HG03060 (cell line): ENCODE measurements at regions not wholly inside any gene's neighbourhood (a gene's known extent, or its start where the extent isn't known, plus 50 kb on each side); places are given as distances from the start of the nearest gene placed in this dataset.
"Not testable (repeated sequence)": the region's sequence is repeated elsewhere in the genome, so short reads cannot be mapped to it uniquely, and the experiment has no call there.

Experiments
- ATAC-seq: cut with Tn5 transposase; IDR thresholded peaks from one replicate; pipeline ENCODE4 v1.9.1; 2021; ENCODE audit warnings: low read depth, moderate number of reproducible peaks; ENCODE audit not compliant: unreplicated experiment

GRCh38 chr18:39311111-39311712 lies 1745.6 kb upstream of the CELF4 start:
- no peak for ATAC-seq

- not testable (repeated sequence) for ATAC-seq
Measured at GRCh38 chr18:39308931-39309521, 1743.4 kb upstream of the CELF4 start.

DNA sequence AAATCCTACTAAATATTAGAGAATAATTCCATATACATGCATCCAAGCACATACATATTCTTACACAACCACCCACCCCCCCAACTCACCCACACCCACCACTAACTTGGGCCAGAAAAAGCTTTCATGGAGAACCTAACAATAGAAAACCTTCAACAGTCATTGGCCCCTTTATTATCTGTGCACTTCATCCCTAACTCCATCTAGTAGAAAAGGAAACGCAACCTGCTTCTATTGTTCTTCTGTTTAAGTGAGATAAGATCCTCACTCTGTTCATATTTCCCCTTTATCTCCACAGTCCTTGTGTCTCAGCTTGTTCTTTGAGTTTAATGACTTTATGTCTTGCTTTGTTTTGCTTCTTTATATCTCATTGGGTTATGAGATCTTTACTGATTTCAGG lies 1740.2 kb upstream of the CELF4 start:
- no peak for ATAC-seq

DNA sequence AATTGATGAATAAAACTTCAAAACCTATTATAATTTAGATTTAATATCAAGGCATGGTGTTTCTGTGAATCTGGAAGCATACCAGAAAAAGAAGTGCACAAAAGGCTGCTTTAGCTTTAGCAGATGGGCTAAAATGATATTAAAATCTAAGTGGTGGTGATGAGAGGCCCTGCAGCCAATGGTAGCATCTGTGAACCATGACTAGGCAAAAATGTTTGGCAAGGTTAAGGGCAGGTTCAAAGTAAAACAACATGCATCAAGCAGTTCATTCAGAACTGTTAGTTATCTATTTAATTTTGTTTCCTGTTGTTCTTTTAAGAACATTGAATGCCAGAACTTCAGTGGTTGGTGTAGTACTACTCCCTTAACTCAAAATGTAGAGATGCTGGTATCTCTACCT lies 1736.9 kb upstream of the CELF4 start:
- no peak for ATAC-seq

DNA sequence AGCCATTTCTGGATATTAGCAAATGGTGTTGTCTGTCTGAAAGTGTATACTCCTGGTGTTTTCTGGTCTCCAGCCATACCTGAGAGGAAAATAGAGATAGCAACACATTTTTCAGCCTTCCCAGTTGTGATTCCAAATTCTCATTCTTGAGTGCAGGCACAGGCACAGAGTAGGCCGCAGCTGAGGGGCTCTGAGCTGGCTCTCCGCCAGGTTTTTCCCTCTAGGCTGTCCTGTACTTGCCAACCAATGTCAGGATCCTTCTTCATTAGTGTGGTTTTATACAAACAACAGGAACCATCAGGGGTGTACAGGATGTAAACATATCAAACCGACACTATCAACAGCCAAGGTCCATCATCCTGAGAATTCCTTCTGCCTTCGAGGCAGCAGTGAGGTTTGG lies 1733.6 kb upstream of the CELF4 start:
- no peak for ATAC-seq

DNA sequence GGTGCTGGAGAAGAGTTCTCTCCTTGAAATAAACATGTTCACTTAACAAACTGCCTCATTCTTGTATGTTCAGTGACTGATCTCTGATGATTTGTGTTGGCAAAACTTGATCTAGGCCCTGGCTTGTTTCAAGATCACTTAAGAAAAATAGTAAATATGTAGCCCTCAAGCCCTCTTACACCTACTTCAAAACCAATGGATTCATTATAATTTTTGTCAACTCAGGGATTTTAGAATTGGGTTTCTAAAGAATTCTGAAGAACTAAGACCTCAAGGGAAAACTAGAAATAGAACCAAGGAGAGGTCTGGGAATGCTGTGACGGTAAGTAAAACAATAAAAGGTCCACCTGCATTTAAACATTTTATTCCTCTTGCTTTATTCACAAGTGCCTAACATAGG lies 1731.6 kb upstream of the CELF4 start:
- no peak for ATAC-seq

DNA sequence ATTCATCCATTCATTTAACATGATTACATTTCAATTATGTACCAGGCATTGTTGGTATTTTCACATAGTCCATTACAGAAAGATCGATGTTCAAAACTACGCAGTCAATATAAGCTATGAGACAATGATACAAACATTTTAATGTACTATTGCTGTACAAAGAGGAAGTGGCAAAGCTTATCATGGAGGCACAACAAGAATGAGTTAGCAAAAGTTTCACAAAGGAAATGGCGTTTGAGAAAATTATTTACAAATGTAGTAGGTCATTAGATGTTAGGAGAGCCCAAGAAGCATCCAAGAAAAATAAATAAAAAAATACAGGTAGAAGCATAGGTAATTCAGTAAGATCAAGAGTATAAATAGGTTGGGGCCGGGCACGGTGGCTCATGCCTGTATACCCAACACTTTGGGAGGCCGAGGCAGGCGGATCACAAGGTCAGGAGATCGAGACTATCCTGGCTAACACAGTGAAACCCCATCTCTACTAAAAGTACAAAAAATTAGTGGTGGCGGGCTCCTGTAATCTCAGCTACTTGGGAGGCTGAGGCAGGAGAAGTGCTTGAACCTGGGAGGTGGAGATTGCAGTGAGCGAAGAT lies 1730.8 kb upstream of the CELF4 start:
- ATAC-seq = no peak

DNA sequence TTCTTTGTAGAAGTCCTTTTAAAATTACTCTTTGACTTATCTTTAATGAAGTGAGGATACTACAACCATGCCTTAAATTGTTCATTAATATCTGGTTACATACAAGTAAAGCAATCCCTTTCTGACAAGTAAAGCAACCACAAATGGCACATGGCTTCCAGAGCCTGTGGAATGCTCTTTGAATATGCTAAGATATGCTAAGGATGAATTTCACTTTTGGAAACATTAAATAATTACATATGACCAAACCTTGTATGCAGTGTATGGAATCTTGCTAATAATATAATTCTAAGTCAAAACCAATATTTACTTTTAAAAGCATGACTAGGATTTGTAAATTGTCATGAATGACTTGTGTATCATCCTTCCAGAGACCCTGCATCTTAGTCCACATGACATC lies 1711.2 kb upstream of the CELF4 start:
- no peak for ATAC-seq

DNA sequence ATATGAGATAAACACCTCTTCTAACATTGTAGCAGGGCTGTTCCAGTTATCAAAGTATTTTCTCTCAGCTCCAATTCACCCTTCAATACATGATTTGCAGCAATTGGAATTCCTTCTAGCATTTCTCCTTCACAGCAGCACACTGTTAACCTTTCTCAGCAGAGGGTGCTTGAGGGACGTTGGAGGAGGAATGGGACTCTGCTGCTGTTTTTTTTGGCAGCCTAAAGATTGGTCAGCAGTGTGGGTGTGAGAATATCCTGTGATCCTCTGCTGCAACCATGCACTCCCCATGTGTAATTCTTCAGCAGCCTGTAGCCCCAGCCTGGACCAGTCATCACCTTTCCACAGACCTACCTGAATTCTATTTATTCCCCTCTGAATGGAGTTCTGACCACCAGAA lies 1708.9 kb upstream of the CELF4 start:
- no peak for ATAC-seq

- ATAC-seq = no peak
Measured at GRCh38 chr18:39272230-39272629, 1706.6 kb upstream of the CELF4 start.

GRCh38 chr18:39271654-39272053 lies 1706.1 kb upstream of the CELF4 start:
- no peak for ATAC-seq

GRCh38 chr18:39260565-39260964 lies 1695.0 kb upstream of the CELF4 start:
- ATAC-seq = no peak

DNA sequence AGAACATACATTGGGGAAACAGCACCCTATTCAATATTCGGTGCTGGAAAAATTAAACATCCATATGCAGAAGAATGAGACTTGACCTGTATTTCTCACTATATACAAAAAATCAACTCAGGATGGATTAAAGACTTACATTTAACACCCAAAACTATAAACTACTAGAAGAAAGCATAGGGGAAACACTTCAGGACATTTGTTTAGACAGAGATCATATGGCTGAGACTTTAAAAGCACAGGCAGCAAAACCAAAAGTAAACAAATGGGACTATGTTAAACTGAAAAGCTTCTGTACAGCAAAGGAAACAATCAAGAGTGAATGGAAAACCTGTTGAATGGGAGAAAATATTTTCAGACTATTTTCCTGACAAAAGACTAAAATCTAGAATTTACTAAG lies 1694.1 kb upstream of the CELF4 start:
- no peak for ATAC-seq

GRCh38 chr18:39244242-39244641 lies 1678.6 kb upstream of the CELF4 start:
- no peak for ATAC-seq

DNA sequence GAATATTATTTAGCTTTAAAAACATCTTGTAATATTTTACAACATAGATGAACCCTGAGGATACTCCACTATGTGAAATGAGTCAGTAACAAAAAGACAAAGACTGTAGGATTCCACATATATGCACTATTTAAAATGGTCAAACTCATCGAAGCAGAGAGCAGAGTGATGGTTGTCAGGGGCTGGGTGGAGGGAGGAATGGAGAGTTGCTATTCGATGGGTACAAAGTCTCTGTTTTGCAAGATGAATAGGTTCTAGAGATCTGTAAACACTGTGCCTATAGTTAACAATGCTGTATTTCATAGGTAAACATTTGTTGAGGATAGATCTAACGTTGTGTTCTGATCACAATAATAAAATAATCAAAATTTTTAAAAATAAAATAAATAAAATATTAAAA lies 1675.9 kb upstream of the CELF4 start:
- ATAC-seq = no peak

GRCh38 chr18:39238981-39239660 lies 1673.5 kb upstream of the CELF4 start:
- no peak for ATAC-seq

- no peak for ATAC-seq
Measured at GRCh38 chr18:39235118-39235719, 1669.6 kb upstream of the CELF4 start.

- ATAC-seq = no peak
Measured at GRCh38 chr18:39232937-39233336, 1667.3 kb upstream of the CELF4 start.

DNA sequence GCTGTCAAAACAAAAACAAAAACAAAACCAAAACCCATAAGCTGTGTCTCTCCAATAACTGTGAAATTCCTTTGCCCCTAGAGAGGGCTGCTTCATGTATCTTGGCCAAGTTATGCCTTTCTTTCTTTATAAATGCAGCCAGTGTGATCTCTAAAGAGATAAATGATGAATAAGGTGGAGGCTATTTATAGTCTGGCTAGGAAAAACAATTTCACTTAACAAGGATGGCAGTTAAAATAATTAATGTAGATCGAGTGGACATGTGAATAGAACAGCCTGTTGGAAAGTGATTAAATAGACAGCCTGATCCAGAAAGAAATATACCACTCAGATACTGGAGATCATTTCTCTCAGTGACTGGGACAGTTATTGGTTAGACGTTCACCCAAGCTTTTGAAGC lies 1666.9 kb upstream of the CELF4 start:
- no peak for ATAC-seq

DNA sequence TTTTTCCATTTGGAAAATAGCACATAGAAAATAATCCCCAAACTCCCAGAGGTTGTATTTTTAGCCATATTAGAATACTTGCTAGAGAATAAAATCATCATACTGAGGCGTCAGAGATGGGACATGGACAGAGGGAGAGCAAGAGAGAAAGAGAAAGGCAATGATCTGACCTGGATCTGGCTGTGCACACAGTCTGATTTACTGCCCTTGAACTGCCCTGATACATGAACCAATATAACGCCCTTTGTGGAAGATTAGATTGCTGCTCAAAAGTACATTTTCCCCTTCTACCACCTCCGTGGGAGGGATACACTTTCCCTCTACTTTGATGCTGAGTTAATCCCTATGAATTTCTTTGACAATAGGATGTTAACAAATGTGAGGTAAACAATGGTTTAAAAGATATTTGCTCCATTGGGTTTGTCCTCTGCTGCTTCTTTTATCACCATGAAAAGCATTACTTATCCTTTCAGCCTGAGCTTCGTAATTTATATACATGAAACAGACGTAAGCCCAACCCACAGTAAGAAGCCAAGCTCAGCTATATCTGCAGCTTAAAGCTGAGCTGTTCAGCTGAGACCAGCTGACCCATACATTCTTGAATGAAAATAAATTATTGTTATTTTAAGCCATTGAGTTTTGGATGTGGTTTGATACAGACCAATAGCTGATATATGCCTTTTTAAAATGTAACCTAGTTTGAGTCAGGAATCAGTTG lies 1664.6 kb upstream of the CELF4 start:
- ATAC-seq = no peak

DNA sequence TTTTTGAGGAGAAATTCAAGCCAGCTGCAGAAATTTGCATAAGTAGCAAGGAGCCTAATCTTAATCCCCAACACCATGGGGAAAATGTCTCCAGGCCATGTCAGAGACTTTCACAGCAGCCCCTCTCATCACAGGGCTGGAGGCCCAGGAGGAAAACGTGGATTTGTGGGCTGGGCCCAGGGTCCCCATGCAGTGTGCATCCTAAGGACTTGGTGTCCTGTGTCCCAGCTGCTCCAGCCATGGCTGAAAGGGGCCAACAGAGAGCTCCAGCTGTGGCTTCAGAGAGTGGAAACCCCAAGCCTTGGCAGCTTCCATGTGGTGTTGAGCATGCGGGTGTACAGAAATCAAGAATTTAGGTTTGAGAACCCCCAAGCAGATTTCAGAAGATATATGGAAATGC lies 1662.2 kb upstream of the CELF4 start:
- not testable (repeated sequence) for ATAC-seq
